RCC 7860 (cell line): ENCODE measurements at regions not wholly inside any gene's neighbourhood (a gene's known extent, or its start where the extent isn't known, plus 50 kb on each side); places are given as distances from the start of the nearest gene placed in this dataset.

Experiments
- DNase-seq: peaks from one replicate; pipeline ENCODE4 v3.0.0-alpha.2; 2015; ENCODE audit warnings: low spot score
- FAIRE-seq: peaks from 2 replicates; lab custom pipeline; 2012; peaks lifted over from hg19 to GRCh38; lab: Jason Lieb, UNC

DNA sequence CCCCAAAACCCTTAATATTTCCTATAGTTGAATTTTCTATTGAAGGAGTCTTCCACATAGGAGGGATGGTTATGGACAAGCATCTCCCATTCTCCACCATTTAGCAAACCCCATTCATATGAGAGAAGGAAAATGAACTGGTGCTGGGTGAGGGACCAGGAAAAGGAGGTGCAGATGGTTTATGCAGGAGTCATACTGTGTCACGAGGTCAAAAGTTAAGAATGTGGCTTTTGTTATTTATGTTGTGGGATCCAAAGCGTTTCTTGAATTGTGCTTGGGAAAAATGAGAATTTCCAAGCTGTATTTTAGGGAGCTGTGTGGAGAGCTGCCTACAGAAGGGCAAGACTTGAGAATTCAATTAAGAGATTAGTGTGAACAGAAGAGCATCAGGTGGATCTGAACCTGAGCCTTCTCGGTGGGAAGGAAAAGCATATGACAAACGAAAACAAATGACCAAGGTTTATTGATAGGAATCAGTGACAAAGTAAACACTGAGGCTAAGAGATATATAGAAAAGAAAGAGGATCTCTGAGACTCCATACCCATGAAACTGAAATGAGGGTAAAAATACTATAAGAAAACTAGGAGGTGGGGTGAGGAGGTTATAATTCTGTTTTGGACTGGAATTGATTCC is 473.3 kb upstream of the NR2F2 start:
- DNase-seq, result no peak

DNA sequence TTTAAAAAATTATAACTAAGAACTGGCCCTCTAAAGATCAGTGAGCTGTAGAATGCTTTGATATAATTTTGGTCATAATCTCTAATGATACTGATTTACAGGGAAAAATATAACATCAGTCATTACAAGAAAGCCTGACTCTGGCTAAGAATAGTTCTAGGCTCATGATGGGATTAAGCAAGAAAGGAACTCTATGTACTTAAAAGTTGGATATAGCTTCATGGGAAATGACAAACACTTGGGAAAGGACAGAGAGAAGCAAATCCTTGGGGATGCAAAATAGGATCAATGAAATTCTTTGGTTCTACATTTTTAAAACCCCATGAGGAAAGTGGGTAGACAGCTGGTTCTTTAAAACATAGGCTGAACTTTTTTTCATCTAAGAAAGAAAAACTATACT is 472.7 kb upstream of the NR2F2 start:
- no peak for FAIRE-seq
- DNase-seq, result no peak

More for the DNA sequence above, 473.3 kb upstream of the NR2F2 start:
- FAIRE-seq, result no peak

DNA sequence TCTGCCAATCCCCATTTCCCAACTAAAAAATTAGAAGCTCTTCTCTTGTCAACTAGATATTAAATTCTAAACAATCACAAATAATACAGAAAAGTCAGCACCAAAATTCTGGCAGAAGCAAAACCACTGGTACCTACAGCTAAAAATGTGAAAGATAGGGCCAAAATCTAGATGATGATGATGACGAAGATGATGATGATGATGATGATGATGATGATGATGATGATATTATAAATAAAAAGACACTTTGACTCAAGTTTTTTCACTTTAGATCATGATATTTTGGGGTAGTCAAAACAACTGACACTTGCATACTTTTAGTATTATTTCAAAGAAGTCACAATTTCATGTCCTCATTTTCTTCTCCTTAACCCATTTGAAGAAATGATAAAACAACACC is 470.1 kb upstream of the NR2F2 start:
- no peak for FAIRE-seq
- DNase-seq, result no peak

DNA sequence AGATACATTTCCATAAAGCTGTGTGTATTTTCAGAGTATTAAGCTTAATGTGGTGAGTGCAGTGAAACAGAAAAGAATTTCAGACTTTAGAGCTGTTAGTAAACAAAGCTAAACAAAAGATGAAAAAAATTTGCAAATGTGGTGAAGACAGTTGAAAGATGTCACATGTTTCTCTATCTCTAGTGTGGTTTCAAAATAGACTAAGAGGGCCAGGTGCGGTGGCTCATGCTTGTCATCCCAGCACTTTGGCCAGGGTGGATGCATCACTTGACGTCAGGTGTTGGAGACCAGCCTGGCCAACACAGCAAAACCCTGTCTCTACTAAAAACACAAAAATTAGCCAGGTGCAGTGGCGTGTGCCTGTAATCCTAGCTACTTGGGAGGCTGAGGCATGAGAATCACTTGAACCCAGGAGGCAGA is 466.0 kb upstream of the NR2F2 start:
- FAIRE-seq (no peak), DNase-seq (no peak)

DNA sequence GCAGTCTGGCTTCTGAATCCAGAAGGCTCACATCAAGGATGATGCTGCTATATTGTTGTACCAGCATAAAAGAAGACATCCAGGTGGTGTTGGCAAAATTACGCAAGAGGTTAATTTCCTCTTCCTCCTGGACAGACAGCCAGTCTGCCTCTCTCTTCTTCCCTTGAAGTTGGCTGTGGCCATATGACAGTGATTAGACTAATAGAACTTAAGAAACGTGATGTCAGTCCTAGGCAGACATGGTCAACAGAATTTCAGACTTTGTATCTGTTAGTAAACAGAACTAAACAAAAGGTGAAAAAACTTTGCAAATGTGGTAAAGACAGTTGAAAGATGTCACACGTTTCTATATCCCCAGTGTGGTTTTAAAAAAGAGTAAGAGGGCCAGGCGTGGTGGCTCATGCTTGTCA is 465.2 kb upstream of the NR2F2 start:
- FAIRE-seq (no peak), DNase-seq (no peak)

- DNase-seq (no peak), FAIRE-seq (no peak)
These were observed 463.6 kb upstream of the NR2F2 start for GRCh38 chr15:95866711-95867440.

DNA sequence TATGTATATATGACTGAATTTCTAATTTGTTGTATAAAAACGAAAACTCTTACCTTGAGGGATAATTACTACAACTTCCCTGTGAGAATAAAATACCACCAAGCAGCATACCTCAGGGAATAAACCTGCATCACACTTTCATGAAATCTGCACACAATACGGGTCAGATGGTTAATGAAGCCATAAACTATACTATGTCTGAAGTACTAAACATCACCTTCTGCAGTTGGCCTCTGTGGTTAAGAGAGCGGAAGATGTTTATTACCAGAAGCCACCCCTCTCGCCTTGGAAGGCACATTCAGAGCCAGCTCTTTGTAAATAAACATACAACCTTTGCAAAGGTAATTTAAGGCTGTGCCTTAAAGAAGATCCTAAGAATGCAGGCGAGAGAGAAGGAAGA is 462.1 kb upstream of the NR2F2 start:
- DNase-seq, result no peak
- no peak for FAIRE-seq

GRCh38 chr15:95868970-95869369 is 461.5 kb upstream of the NR2F2 start:
- no peak for FAIRE-seq
- no peak for DNase-seq

GRCh38 chr15:95869920-95870319 is 460.6 kb upstream of the NR2F2 start:
- DNase-seq, result no peak
- no peak for FAIRE-seq

GRCh38 chr15:95872366-95872771 is 458.1 kb upstream of the NR2F2 start:
- no peak for FAIRE-seq

GRCh38 chr15:95874637-95875036 is 455.9 kb upstream of the NR2F2 start:
- DNase-seq, result no peak
- FAIRE-seq, result no peak

More at GRCh38 chr15:95872366-95872771, 458.1 kb upstream of the NR2F2 start:
- DNase-seq, result no peak

DNA sequence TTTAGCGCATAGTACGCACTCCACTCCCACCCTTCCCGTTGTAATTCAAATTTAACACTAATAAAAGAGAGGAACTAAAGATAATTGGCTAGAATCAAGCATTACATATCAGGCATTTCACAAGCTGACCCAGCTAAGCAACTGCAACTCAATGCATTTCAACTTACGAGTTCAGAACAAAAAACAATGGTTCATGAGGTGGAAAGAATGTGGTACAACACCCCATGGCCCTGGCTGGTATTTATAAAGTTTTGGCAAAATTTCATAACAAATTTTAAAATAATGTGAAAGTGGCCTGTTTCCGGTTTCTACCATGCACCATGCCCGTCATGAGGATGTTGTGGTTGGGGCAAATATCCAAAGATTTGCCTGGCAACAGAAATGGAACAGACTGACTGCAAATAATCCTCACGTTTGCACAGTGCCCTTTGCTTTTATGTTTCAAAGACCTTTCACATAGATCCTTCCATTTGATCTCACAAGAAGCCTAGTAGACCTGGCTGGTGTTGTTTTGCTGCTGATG is 455.3 kb upstream of the NR2F2 start:
- DNase-seq, result no peak
- no peak for FAIRE-seq

DNA sequence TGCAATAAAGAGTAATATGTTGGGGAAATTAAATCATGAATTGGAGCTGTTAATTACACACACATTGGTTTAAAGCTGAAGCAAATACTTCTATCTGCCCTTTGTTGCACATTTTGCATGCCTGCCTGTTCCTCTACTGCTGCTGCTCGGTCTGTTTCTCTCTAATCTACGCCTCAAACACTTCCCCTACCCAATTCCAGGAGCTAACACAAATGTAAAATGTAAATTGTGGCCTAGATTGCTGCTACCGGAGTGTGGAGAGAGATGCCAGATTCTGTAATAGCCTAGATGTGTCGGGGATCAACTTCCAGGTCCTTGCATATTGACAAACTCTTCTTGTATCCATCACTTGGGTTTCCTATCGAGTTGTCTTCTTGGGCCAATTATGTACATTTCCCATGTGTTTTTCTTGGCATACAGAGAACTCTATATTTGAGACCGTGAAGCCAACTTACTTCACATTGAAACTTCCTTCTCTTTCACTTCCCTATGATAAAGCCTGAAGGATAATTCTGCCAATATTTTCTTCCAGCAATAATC is 450.4 kb upstream of the NR2F2 start:
- DNase-seq (no peak), FAIRE-seq (no peak)

DNA sequence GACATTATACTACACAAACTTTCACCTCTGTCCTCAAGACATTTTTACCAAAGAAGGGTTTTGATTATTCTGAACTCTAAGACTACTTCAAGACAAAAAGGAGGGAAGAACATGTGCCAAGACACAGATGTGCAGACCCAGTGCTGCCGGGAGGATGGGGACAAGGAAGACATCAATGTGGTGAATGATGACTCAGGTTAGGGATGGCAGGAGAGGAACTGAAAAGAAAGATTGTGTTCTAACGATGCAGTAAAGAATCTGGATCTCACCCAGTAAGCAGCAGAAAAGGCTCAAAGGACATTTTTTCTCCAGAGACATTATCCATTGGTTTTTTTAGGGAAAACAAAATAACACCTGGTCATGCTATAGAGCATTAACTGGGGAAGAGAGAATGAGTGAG is 449.9 kb upstream of the NR2F2 start:
- FAIRE-seq, result no peak
- DNase-seq, result no peak

GRCh38 chr15:95883064-95883463 is 447.4 kb upstream of the NR2F2 start:
- FAIRE-seq, result no peak
- DNase-seq, result no peak

DNA sequence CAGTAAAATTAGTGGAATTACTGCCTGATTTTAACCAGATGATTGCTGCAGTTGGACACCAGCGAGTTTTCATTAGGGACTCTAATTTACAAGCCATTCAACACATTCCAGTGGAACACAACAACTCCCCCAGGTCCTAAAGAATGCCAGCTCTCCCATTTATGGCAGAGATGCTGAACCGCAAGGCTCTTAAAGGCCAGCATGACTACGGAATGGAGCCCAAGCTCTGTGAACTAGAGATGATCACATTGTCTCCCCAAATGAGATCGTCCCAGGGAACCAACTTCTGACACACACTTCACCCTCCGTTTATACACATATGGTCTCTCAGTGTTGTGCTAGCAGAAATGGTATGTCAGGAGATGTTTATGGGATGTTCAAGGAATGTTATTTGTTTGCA is 446.2 kb upstream of the NR2F2 start:
- FAIRE-seq (no peak), DNase-seq (no peak)

DNA sequence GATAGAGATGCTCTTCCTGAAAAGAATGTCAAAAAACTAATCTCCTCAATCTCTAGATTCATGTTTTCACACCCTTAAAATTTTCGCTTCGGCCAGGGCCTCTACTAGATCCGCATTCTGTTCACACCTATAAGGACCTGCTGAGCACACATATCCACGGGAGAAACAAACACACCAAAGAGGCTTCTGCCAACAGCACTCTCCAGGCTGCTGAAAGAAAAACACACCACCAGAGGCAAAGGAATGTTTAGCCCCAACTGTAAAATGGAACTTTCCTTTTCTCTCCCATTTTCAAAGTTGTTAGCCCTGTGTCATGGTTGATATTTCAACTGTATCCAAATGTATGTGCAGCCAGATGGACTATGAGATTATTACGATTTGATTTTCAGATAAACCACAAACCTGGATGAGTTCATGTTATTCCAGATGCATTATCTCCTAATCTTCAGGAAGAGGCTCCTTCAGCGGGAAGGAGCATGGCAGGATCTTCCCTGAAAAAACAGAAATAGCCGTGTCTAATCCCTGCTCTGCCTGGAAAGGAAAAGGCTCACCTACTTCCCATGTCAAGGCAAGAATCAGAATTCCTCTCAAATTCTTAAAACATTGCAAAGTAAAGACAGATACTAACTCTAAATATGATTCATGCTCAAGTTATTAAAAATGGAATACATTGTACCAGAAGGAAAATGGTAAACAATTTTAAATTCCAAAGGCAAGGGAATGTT is 442.7 kb upstream of the NR2F2 start:
- FAIRE-seq (no peak), DNase-seq (no peak)

DNA sequence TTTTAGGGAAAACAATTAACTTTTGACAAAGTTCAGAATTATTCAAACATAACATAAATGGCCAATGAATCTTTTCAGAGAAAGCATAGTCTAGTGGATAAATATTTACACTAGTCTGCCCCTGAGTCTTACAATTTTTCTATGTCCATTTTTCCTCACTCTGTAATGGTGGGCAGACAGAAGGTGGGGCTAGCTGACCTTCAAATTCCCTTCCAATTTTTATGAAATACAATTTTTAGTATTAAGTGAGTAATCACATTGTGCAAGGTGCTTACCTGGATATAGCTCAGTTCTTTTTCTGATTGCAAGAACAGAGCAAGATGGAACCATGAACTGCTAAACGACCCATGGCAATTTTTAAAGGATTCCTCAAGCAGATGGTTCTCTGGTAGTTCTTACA is 441.7 kb upstream of the NR2F2 start:
- DNase-seq, result no peak
- FAIRE-seq, result no peak

- DNase-seq (no peak), FAIRE-seq (no peak)
These were observed 436.0 kb upstream of the NR2F2 start for GRCh38 chr15:95894407-95894956.

- FAIRE-seq, result no peak
- no peak for DNase-seq
These were observed 435.0 kb upstream of the NR2F2 start for GRCh38 chr15:95895508-95895907.

DNA sequence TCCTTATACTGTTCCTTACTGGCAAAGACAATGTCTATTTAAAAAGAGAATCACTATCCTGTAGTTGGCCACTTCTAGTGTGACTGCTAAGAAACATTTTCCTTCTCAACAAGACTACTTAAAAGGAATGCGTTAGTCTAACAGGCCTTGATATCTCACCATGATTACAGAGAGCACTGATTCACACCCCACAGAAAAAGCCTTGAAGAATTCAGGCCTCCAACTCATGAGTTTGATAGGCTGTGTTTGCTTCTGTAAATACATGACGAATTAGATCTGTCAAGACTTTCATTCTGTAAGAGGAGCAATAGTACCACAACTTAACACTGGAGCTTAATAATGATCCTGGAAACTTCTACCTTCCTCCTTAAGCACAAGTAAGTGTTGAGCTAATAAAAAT is 432.8 kb upstream of the NR2F2 start:
- DNase-seq, result no peak

More for the DNA sequence above, 432.8 kb upstream of the NR2F2 start:
- FAIRE-seq, result no peak
